ENCODE measurements at regions not wholly inside any gene's neighbourhood (a gene's known extent, or its start where the extent isn't known, plus 50 kb on each side); places are given as distances from the start of the nearest gene placed in this dataset.

DNA sequence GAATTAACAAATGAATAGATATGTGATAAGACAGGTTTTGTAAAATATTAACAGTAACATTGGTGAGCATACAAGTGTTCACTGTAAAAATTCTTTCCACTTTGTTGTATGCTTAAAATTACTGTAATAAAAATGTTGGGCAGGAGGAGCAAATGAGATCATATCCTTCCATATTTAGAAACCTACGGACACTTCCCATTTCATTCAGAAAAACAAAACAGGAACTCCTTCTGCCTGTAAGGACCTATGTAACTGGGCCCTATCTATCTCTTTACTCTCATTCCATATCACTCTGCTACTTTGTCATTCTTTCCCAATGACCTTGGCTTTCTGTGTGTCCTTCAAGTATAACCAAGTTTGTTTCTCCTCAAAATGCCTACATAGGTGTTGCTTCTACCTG is 53.7 kb upstream of the SLC39A8 start:
- TF ChIP-seq, protein P1, sequence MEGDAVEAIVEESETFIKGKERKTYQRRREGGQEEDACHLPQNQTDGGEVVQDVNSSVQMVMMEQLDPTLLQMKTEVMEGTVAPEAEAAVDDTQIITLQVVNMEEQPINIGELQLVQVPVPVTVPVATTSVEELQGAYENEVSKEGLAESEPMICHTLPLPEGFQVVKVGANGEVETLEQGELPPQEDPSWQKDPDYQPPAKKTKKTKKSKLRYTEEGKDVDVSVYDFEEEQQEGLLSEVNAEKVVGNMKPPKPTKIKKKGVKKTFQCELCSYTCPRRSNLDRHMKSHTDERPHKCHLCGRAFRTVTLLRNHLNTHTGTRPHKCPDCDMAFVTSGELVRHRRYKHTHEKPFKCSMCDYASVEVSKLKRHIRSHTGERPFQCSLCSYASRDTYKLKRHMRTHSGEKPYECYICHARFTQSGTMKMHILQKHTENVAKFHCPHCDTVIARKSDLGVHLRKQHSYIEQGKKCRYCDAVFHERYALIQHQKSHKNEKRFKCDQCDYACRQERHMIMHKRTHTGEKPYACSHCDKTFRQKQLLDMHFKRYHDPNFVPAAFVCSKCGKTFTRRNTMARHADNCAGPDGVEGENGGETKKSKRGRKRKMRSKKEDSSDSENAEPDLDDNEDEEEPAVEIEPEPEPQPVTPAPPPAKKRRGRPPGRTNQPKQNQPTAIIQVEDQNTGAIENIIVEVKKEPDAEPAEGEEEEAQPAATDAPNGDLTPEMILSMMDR (IDR thresholded peaks at IDR 0.05; ENCODE audit: poor library complexity, severe bottlenecking): no peak
- TF ChIP-seq, protein P2, sequence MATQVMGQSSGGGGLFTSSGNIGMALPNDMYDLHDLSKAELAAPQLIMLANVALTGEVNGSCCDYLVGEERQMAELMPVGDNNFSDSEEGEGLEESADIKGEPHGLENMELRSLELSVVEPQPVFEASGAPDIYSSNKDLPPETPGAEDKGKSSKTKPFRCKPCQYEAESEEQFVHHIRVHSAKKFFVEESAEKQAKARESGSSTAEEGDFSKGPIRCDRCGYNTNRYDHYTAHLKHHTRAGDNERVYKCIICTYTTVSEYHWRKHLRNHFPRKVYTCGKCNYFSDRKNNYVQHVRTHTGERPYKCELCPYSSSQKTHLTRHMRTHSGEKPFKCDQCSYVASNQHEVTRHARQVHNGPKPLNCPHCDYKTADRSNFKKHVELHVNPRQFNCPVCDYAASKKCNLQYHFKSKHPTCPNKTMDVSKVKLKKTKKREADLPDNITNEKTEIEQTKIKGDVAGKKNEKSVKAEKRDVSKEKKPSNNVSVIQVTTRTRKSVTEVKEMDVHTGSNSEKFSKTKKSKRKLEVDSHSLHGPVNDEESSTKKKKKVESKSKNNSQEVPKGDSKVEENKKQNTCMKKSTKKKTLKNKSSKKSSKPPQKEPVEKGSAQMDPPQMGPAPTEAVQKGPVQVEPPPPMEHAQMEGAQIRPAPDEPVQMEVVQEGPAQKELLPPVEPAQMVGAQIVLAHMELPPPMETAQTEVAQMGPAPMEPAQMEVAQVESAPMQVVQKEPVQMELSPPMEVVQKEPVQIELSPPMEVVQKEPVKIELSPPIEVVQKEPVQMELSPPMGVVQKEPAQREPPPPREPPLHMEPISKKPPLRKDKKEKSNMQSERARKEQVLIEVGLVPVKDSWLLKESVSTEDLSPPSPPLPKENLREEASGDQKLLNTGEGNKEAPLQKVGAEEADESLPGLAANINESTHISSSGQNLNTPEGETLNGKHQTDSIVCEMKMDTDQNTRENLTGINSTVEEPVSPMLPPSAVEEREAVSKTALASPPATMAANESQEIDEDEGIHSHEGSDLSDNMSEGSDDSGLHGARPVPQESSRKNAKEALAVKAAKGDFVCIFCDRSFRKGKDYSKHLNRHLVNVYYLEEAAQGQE (IDR thresholded peaks at IDR 0.05; ENCODE audit: borderline replicate concordance): no peak
- TF ChIP-seq EZH2 (IDR thresholded peaks at IDR 0.05; ENCODE audit: borderline replicate concordance, insufficient read depth, low read length, poor library complexity, severe bottlenecking): no peak
- no peak for TF ChIP-seq RAD21 (conservative IDR thresholded peaks at IDR 0.05)
- no peak for TF ChIP-seq EP300 (conservative IDR thresholded peaks at IDR 0.05; ENCODE audit: poor library complexity, severe bottlenecking)
- no peak for TF ChIP-seq POLR2AphosphoS5 (IDR thresholded peaks at IDR 0.05)

All from neural cell (in vitro differentiated cells).